CD14-positive monocyte (primary cell): ENCODE measurements at regions not wholly inside any gene's neighbourhood (a gene's known extent, or its start where the extent isn't known, plus 50 kb on each side); places are given as distances from the start of the nearest gene placed in this dataset.

Source experiments
- DNase-seq, 3 donors: peaks; one replicate each; pipeline ENCODE4 v3.0.0-alpha.2; 2011 to 2022
- H2AFZ ChIP-seq: 2 replicates; pipeline ENCODE4 v1.6.0; 2012; ENCODE audit warnings: mild to moderate bottlenecking, low read depth, low read length, inconsistent platforms; ENCODE audit not compliant: insufficient read depth, poor library complexity, severe bottlenecking
- H3K27ac ChIP-seq, 2 donors: 1 replicate in 1 of 2; 2 replicates in 1 of 2; pipeline ENCODE4 v1.5.1; 2012 to 2013; ENCODE audit warnings: low read length in 2 of 2, control low read depth in 1 of 2, inconsistent platforms in 1 of 2, low read depth in 1 of 2, mild to moderate bottlenecking in 1 of 2
- H3K27me3 ChIP-seq, 2 donors: one replicate each; pipeline versions ENCODE4 v1.6.0 to v1.6.1; 2011 to 2013; ENCODE audit warnings: low read length in 2 of 2; ENCODE audit not compliant: control insufficient read depth in 2 of 2, insufficient read depth in 2 of 2
- H3K36me3 ChIP-seq, 2 donors: replicated peaks in 1 of 2; 1 replicate in 1 of 2; 2 replicates in 1 of 2; pipeline versions ENCODE4 v1.5.1 to v1.6.1; 2012 to 2013; ENCODE audit warnings: low read length in 2 of 2, control low read depth in 1 of 2, inconsistent platforms in 1 of 2, mild to moderate bottlenecking in 1 of 2; ENCODE audit not compliant: insufficient read depth in 2 of 2, control insufficient read depth in 1 of 2
- H3K4me1 ChIP-seq, 2 donors: 1 replicate in 1 of 2; 2 replicates in 1 of 2; pipeline versions ENCODE4 v1.5.1 to v1.6.1; 2012 to 2013; ENCODE audit warnings: low read length in 2 of 2, control low read depth in 1 of 2, inconsistent platforms in 1 of 2, mild to moderate bottlenecking in 1 of 2, moderate library complexity in 1 of 2; ENCODE audit not compliant: insufficient read depth in 2 of 2, control insufficient read depth in 1 of 2
- H3K4me2 ChIP-seq: replicated peaks from 2 replicates; pipeline ENCODE3; 2012; ENCODE audit warnings: low read length, moderate library complexity, mild to moderate bottlenecking; ENCODE audit not compliant: poor library complexity, severe bottlenecking; ENCODE audit errors: extremely low read depth
- H3K4me3 ChIP-seq, 3 experiments: fragments of 200-600 bp in 1 of 3; sonication (generic) in 1 of 3; replicated peaks in 1 of 3; 1 replicate in 2 of 3; 2 replicates in 1 of 3; pipeline ENCODE4 v1.5.1; 2011 to 2013; ENCODE audit warnings: low read length in 3 of 3, mild to moderate bottlenecking in 3 of 3, control low read depth in 2 of 3, low read depth in 2 of 3, inconsistent platforms in 1 of 3, moderate library complexity in 1 of 3
- H3K79me2 ChIP-seq: 2 replicates; pipeline ENCODE4 v1.6.0; 2012; ENCODE audit warnings: mild to moderate bottlenecking, control low read depth, inconsistent platforms, low read length, moderate library complexity; ENCODE audit not compliant: insufficient read depth
- H3K9ac ChIP-seq: 2 replicates; pipeline ENCODE4 v1.6.0; 2017; ENCODE audit warnings: low read length, mild to moderate bottlenecking; ENCODE audit not compliant: insufficient read depth, poor library complexity, severe bottlenecking
- H3K9me3 ChIP-seq, 2 donors: replicated peaks in 1 of 2; 1 replicate in 1 of 2; 2 replicates in 1 of 2; pipeline versions ENCODE4 v1.5.1 to v1.6.1; 2012 to 2013; ENCODE audit warnings: low read length in 2 of 2, control low read depth in 1 of 2; ENCODE audit not compliant: control insufficient read depth in 1 of 2, insufficient read depth in 1 of 2
- H4K20me1 ChIP-seq: 2 replicates; pipeline ENCODE4 v1.6.0; 2012; ENCODE audit warnings: mild to moderate bottlenecking, low read length, control low read depth, moderate library complexity; ENCODE audit not compliant: insufficient read depth
- H3K27ac Mint-ChIP-seq, 7 donors: one replicate each; pipeline ENCODE4 v1.8.0; 2020; ENCODE audit warnings: mild to moderate bottlenecking in 7 of 7, mixed read lengths in 7 of 7, moderate library complexity in 6 of 7, inconsistent platforms in 2 of 7
- H3K27me3 Mint-ChIP-seq, 3 donors: one replicate each; pipeline ENCODE4 v1.8.0; 2021 to 2022; ENCODE audit warnings: low read depth in 3 of 3, mild to moderate bottlenecking in 3 of 3, mixed read lengths in 3 of 3, moderate library complexity in 3 of 3, inconsistent platforms in 1 of 3
- H3K36me3 Mint-ChIP-seq, 2 donors: one replicate each; pipeline ENCODE4 v1.8.0; 2020; ENCODE audit warnings: mixed read lengths in 2 of 2, inconsistent platforms in 1 of 2, mild to moderate bottlenecking in 1 of 2
- H3K4me1 Mint-ChIP-seq: one replicate; pipeline ENCODE4 v1.8.0; 2020; ENCODE audit warnings: mild to moderate bottlenecking, mixed read lengths
- H3K4me3 Mint-ChIP-seq, 2 donors: one replicate each; pipeline ENCODE4 v1.8.0; 2020; ENCODE audit warnings: mild to moderate bottlenecking in 2 of 2, mixed read lengths in 2 of 2, moderate library complexity in 1 of 2
- H3K9me3 Mint-ChIP-seq, 7 donors: one replicate each; pipeline ENCODE4 v1.8.0; 2020 to 2022; ENCODE audit warnings: mixed read lengths in 7 of 7, mild to moderate bottlenecking in 6 of 7, moderate library complexity in 6 of 7, inconsistent platforms in 2 of 7
- CTCF ChIP-seq: fragments of 200-600 bp; IDR thresholded peaks from one replicate; pipeline ENCODE4 v1.8.0; 2022; ENCODE audit warnings: antibody characterized with exemption, mild to moderate bottlenecking
- WGBS: methylation state at CpG from one replicate; pipeline ENCODE4 v1.1.5; 2013; ENCODE audit warnings: missing lambda C conversion rate; ENCODE audit not compliant: insufficient coverage; 5-methylcytosine and 5-hydroxymethylcytosine counted together
- intact Hi-C, 2 donors: fragments of 100-400 bp; cut with micrococcal nuclease; formaldehyde crosslinking; loops; one replicate each; pipeline versions ENCODE4 v1.15.0 to v1.15.1; 2023

- H3K36me3 Mint-ChIP-seq, result no peaks in the 10 kb centered on the region
- H3K4me1 Mint-ChIP-seq, result no peaks in the 10 kb centered on the region
- Histone ChIP-seq H3K4me3 (no peak overlapping the region), H3K79me2 (no peaks in the 10 kb centered on the region), H3K4me1 (no peaks in the 10 kb centered on the region), H2AFZ (no peak overlapping the region), H3K36me3 (no peaks in the 10 kb centered on the region), H3K9ac (no peak overlapping the region), H3K27me3 (no peaks in the 10 kb centered on the region), H4K20me1 (no peaks in the 10 kb centered on the region), H3K4me2 (no peak overlapping the region), H3K27ac (no peak overlapping the region), H3K9me3 (no peaks in the 10 kb centered on the region)
- H3K9me3 Mint-ChIP-seq, result peaks cover 0 to 8% (median under 1%) of the 10 kb centered on the region in 7 donors
- DNase-seq, result no peak
- WGBS, result no CpG with 5 or more reads among the region's 1 CpG
- TF ChIP-seq CTCF, result no peak
- no peak overlapping the region for H3K4me3 Mint-ChIP-seq
- intact Hi-C loops, result no loop called here
- H3K27ac Mint-ChIP-seq, result no peak overlapping the region
- H3K27me3 Mint-ChIP-seq, result no peaks in the 10 kb centered on the region
Measured at GRCh38 chr9:11663913-11664312, 1029.3 kb upstream of the TYRP1 start.

DNA sequence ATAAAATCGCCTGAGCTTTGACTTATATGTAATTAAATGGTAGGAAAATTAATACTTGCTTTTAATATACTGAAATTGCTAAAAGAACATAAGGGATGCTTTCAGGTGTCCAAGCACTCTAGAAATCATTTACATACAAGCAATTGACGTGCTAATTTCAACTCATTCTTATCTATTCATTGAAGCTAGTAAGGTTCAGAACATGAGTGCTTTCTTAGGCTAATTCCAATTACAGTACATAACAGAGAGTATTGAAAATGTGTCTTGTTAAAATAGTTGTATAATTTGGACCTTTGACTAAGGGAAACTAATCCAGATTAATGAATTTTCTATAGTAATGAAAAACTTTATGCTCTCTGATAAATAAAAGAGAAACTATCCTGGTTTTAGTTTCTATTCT, 1016.4 kb upstream of the TYRP1 start:
- H3K4me1 Mint-ChIP-seq, result no peaks in the 10 kb centered on the region
- H3K9me3 Mint-ChIP-seq, result peaks cover 0 to 9% (median 1%) of the 10 kb centered on the region in 7 donors
- TF ChIP-seq CTCF, result no peak
- no peak overlapping the region for H3K4me3 Mint-ChIP-seq
- Histone ChIP-seq H3K4me2 (no peak overlapping the region), H3K4me3 (no peak overlapping the region), H3K27ac (no peak overlapping the region), H3K79me2 (no peaks in the 10 kb centered on the region), H3K9me3 (no peaks in the 10 kb centered on the region), H3K27me3 (no peaks in the 10 kb centered on the region), H2AFZ (no peak overlapping the region), H3K4me1 (no peaks in the 10 kb centered on the region), H4K20me1 (no peaks in the 10 kb centered on the region), H3K9ac (no peak overlapping the region), H3K36me3 (no peaks in the 10 kb centered on the region)
- intact Hi-C loops, result no loop called here
- WGBS, result no CpG with 5 or more reads among the region's 2 CpGs
- H3K27me3 Mint-ChIP-seq, result no peaks in the 10 kb centered on the region
- DNase-seq, result no peak
- no peak overlapping the region for H3K27ac Mint-ChIP-seq
- no peaks in the 10 kb centered on the region for H3K36me3 Mint-ChIP-seq
